Hepatocyte (in vitro differentiated cells): ENCODE measurements at regions not wholly inside any gene's neighbourhood (a gene's known extent, or its start where the extent isn't known, plus 50 kb on each side); places are given as distances from the start of the nearest gene placed in this dataset.

Experiments
- CTCF ChIP-seq: fragments of 200-600 bp; sonication (generic); IDR thresholded peaks from 2 replicates; pipeline ENCODE4 v1.5.1; 2016; ENCODE audit warnings: antibody characterized with exemption, mild to moderate bottlenecking; ENCODE audit not compliant: poor library complexity
- EZH2 ChIP-seq: fragments of 200-600 bp; sonication (generic); IDR thresholded peaks from 2 replicates; pipeline ENCODE4 v1.6.1; 2016; ENCODE audit warnings: antibody characterized with exemption, mild to moderate bottlenecking, borderline replicate concordance
- EZH2phosphoT487 ChIP-seq: fragments of 200-600 bp; sonication (generic); IDR thresholded peaks from one replicate; pipeline ENCODE4 v1.6.1; 2018; ENCODE audit warnings: antibody characterized with exemption, mild to moderate bottlenecking, low read depth, moderate library complexity; ENCODE audit not compliant: unreplicated experiment, severe bottlenecking

GRCh38 chr22:25403811-25404471, 160.5 kb upstream of the GRK3 start:
- TF ChIP-seq CTCF (no peak), EZH2 (no peak), EZH2phosphoT487 (no peak)
